ENCODE measurements at regions not wholly inside any gene's neighbourhood (a gene's known extent, or its start where the extent isn't known, plus 50 kb on each side); places are given as distances from the start of the nearest gene placed in this dataset.
"Not testable (repeated sequence)": the region's sequence is repeated elsewhere in the genome, so short reads cannot be mapped to it uniquely, and the experiment has no call there.

GRCh38 chr22:49348631-49349030 lies 479.0 kb downstream of the BRD1 start:
- H3K27ac ChIP-seq: no peak overlapping the region
- DNase-seq (ENCODE audit: low spot score): no peak
- H3K4me3 ChIP-seq: no peak overlapping the region
- TF ChIP-seq CTCF (IDR thresholded peaks at IDR 0.05): no peak

- DNase-seq (ENCODE audit: low spot score): no peak
- TF ChIP-seq CTCF (IDR thresholded peaks at IDR 0.05): no peak
- no peak overlapping the region for H3K4me3 ChIP-seq
- no peak overlapping the region for H3K27ac ChIP-seq
Observed at GRCh38 chr22:49347376-49347775, 480.3 kb downstream of the BRD1 start.

DNA sequence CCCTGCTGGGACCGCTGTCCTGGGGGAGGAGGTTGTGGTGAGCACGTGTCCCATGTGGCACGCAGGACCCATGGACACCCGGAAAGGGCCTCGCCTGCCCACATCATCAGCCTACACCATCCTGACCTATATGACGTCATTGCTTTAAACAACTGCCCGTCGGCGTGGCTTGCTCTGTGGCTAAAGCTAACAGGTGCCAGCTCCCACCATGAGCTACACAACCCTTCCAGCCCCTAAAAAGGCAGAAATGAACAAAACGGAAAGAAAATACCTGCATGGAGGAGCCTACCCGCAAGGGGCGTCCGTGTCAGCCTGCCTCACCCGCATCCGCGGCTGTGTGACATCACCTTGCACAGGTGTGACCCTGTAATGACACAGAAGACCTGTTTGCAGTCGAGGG lies 481.8 kb downstream of the BRD1 start:
- Histone ChIP-seq H3K27ac (no peak overlapping the region), H3K4me3 (no peak overlapping the region)
- no peak for DNase-seq (ENCODE audit: low spot score)
- TF ChIP-seq CTCF (IDR thresholded peaks at IDR 0.05): no peak

GRCh38 chr22:49344656-49345055 lies 483.0 kb downstream of the BRD1 start:
- peak; percentile 11 for DNase-seq (ENCODE audit: low spot score)
- Histone ChIP-seq H3K27ac (no peak overlapping the region), H3K4me3 (no peak overlapping the region)
- no peak for TF ChIP-seq CTCF (IDR thresholded peaks at IDR 0.05)

- TF ChIP-seq CTCF (IDR thresholded peaks at IDR 0.05): no peak
- Histone ChIP-seq H3K4me3 (no peak overlapping the region), H3K27ac (no peak overlapping the region)
- DNase-seq (ENCODE audit: low spot score): peak; percentile 3
Observed at GRCh38 chr22:49344161-49344560, 483.5 kb downstream of the BRD1 start.

DNA sequence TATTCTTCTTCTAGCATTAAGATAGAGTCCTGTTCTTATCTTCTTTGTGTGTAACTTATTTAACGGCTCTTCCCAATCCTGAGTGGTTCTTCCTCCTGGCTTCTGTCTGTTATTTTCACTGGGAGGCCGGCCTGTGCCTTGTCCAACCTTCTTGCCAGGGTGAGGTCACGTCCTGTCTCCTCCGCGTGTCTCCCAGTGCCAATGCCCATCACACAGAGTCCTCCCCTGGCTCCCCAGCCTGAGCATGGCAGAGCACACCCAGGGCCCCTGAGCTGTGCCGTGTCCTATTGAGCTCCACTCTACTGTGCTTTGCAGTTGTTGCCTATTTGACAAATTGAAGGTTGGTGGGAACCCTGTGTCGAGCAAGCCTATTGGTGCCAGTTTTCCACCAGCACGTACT lies 487.3 kb downstream of the BRD1 start:
- Histone ChIP-seq H3K4me3 (no peak overlapping the region), H3K27ac (no peak overlapping the region)
- peak; percentile 31 for DNase-seq (ENCODE audit: low spot score)
- no peak for TF ChIP-seq CTCF (IDR thresholded peaks at IDR 0.05)

- H3K27ac ChIP-seq; H3K4me3 ChIP-seq; DNase-seq (ENCODE audit: low spot score): not testable (repeated sequence)
Observed at GRCh38 chr22:49336483-49336882, 491.2 kb downstream of the BRD1 start.

DNA sequence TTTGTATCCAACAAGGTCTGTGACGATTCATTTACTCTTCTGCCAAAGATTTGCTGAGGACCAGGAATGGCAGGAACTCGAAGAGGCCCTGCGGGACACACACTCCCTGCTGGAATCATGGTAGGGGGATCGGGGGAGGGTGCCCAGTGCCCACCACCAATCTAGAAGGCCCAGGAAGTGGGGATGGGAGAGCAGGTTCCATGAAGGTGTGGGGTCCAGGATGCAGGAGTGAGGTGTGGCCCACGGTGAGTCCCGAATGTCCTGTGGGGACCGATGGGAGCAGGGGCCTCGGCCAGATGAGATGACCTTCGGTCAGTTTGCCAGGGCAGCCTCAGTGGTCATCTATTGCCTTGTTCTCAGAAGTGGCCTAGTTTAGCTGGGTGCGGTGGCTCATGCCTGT lies 492.7 kb downstream of the BRD1 start:
- Histone ChIP-seq H3K4me3 (no peak overlapping the region), H3K27ac (no peak overlapping the region)
- TF ChIP-seq CTCF (IDR thresholded peaks at IDR 0.05): no peak
- DNase-seq (ENCODE audit: low spot score): peak; percentile 54
